ENCODE measurements at regions not wholly inside any gene's neighbourhood (a gene's known extent, or its start where the extent isn't known, plus 50 kb on each side); places are given as distances from the start of the nearest gene placed in this dataset.

GRCh38 chr9:91117474-91117891, 244.2 kb downstream of the AUH start:
- H3K36me3 ChIP-seq (ENCODE audit: insufficient read depth, low read length, poor library complexity, severe bottlenecking), result no peaks in the 10 kb centered on the region
- no peak for DNase-seq (ENCODE audit: low spot score)
- intact Hi-C loops (cut with micrococcal nuclease; ENCODE audit: unreplicated experiment), result no loop called here
- H3K4me3 ChIP-seq (ENCODE audit: low read depth, low read length, poor library complexity, severe bottlenecking), result no peak overlapping the region
- ChIA-PET CTCF (no interaction called here), POLR2A (ENCODE audit: low non-redundant PET) (no interaction called here)
- TF ChIP-seq EZH2 (IDR thresholded peaks at IDR 0.05; ENCODE audit: borderline replicate concordance, low read depth, low read length, poor library complexity, severe bottlenecking) (no peak), CTCF (conservative IDR thresholded peaks at IDR 0.05; ENCODE audit: low read depth, low read length) (no peak)
- BruUV-seq (replicated peaks), result no TSS peak
- no peaks in the 10 kb centered on the region for H3K9me3 ChIP-seq (ENCODE audit: low read depth, low read length, poor library complexity, severe bottlenecking)
- peaks cover 4% of the 10 kb centered on the region for H3K4me1 ChIP-seq (ENCODE audit: insufficient read depth, low read length, poor library complexity, severe bottlenecking)
- no peaks in the 10 kb centered on the region for H3K27me3 ChIP-seq (replicated peaks; ENCODE audit: insufficient read depth, low read depth, low read length, poor library complexity)
- H3K27ac ChIP-seq (ENCODE audit: low read depth, low read length, poor library complexity, severe bottlenecking), result no peak overlapping the region

- no peaks in the 10 kb centered on the region for H3K9me3 ChIP-seq (ENCODE audit: low read depth, low read length, poor library complexity, severe bottlenecking)
- no peaks in the 10 kb centered on the region for H3K36me3 ChIP-seq (ENCODE audit: insufficient read depth, low read length, poor library complexity, severe bottlenecking)
- peaks cover 4% of the 10 kb centered on the region for H3K4me1 ChIP-seq (ENCODE audit: insufficient read depth, low read length, poor library complexity, severe bottlenecking)
- BruUV-seq (replicated peaks), result no TSS peak
- ChIA-PET CTCF (no interaction called here), POLR2A (ENCODE audit: low non-redundant PET) (no interaction called here)
- intact Hi-C loops (cut with micrococcal nuclease; ENCODE audit: unreplicated experiment), result no loop called here
- no peak for TF ChIP-seq CTCF (conservative IDR thresholded peaks at IDR 0.05; ENCODE audit: low read depth, low read length)
- TF ChIP-seq EZH2 (IDR thresholded peaks at IDR 0.05; ENCODE audit: borderline replicate concordance, low read depth, low read length, poor library complexity, severe bottlenecking), result no peak
- H3K4me3 ChIP-seq (ENCODE audit: low read depth, low read length, poor library complexity, severe bottlenecking), result no peak overlapping the region
- DNase-seq (ENCODE audit: low spot score), result no peak
- H3K27ac ChIP-seq (ENCODE audit: low read depth, low read length, poor library complexity, severe bottlenecking), result no peak overlapping the region
- H3K27me3 ChIP-seq (replicated peaks; ENCODE audit: insufficient read depth, low read depth, low read length, poor library complexity), result no peaks in the 10 kb centered on the region
Measured at GRCh38 chr9:91117959-91118703, 243.6 kb downstream of the AUH start.

- H3K27me3 ChIP-seq (replicated peaks; ENCODE audit: insufficient read depth, low read depth, low read length, poor library complexity), result no peaks in the 10 kb centered on the region
- H3K27ac ChIP-seq (ENCODE audit: low read depth, low read length, poor library complexity, severe bottlenecking), result no peak overlapping the region
- ChIA-PET POLR2A (ENCODE audit: low non-redundant PET) (no interaction called here), CTCF (no interaction called here)
- H3K4me3 ChIP-seq (ENCODE audit: low read depth, low read length, poor library complexity, severe bottlenecking), result no peak overlapping the region
- TF ChIP-seq EZH2 (IDR thresholded peaks at IDR 0.05; ENCODE audit: borderline replicate concordance, low read depth, low read length, poor library complexity, severe bottlenecking), result no peak
- TF ChIP-seq CTCF (conservative IDR thresholded peaks at IDR 0.05; ENCODE audit: low read depth, low read length), result no peak
- BruUV-seq (replicated peaks), result no TSS peak
- DNase-seq (ENCODE audit: low spot score), result no peak
- no peaks in the 10 kb centered on the region for H3K36me3 ChIP-seq (ENCODE audit: insufficient read depth, low read length, poor library complexity, severe bottlenecking)
- peaks cover 4% of the 10 kb centered on the region for H3K4me1 ChIP-seq (ENCODE audit: insufficient read depth, low read length, poor library complexity, severe bottlenecking)
- no peaks in the 10 kb centered on the region for H3K9me3 ChIP-seq (ENCODE audit: low read depth, low read length, poor library complexity, severe bottlenecking)
- intact Hi-C loops (cut with micrococcal nuclease; ENCODE audit: unreplicated experiment), result no loop called here
Measured at GRCh38 chr9:91118704-91119025, 243.1 kb downstream of the AUH start.
